H1 (cell line): ENCODE measurements at regions not wholly inside any gene's neighbourhood (a gene's known extent, or its start where the extent isn't known, plus 50 kb on each side); places are given as distances from the start of the nearest gene placed in this dataset.
A peak's percentile ranks its signal among the peaks of the same experiment; 100 is the strongest.

Experiments
- CTCF ChIA-PET: fragments of 300-600 bp; sonication (Branson Sonifier 250); formaldehyde crosslinking; loops from one replicate; lab custom pipeline; 2021; ENCODE audit not compliant: partially characterized antibody; lab: Charles Lee
- POLR2A ChIA-PET: fragments of 300-600 bp; sonication (Branson Sonifier 250); formaldehyde crosslinking; loops from one replicate; lab custom pipeline; 2021; ENCODE audit warnings: inconsistent platforms; ENCODE audit not compliant: partially characterized antibody; lab: Charles Lee
- DNase-seq, 2 experiments: peaks; one replicate each; pipeline versions ENCODE4 v3.0.0 to v3.0.0-alpha.2; 2010 to 2022; ENCODE audit warnings: low spot score in 2 of 2, low read depth in 1 of 2, mixed read lengths in 1 of 2
- FAIRE-seq: peaks from 2 replicates; lab custom pipeline; 2011; peaks lifted over from hg19 to GRCh38; lab: Jason Lieb, UNC
- H2AFZ ChIP-seq: 2 replicates; pipeline ENCODE4 v1.8.1; 2012; ENCODE audit warnings: low read length, inconsistent platforms
- H2AK5ac ChIP-seq: 2 replicates; pipeline ENCODE4 v1.6.1; 2013; ENCODE audit warnings: low read depth, low read length
- H2BK120ac ChIP-seq: replicated peaks from 2 replicates; pipeline ENCODE3; 2013; ENCODE audit warnings: low read depth, low read length, inconsistent platforms
- H2BK12ac ChIP-seq: 2 replicates; pipeline ENCODE4 v1.6.1; 2013; ENCODE audit warnings: low read depth, low read length
- H2BK15ac ChIP-seq: 2 replicates; pipeline ENCODE4 v1.6.1; 2013; ENCODE audit warnings: low read length
- H2BK20ac ChIP-seq: 2 replicates; pipeline ENCODE4 v1.6.1; 2013; ENCODE audit warnings: low read length
- H2BK5ac ChIP-seq: 2 replicates; pipeline ENCODE4 v1.6.1; 2013; ENCODE audit warnings: low read depth, low read length
- H3K14ac ChIP-seq: 2 replicates; pipeline ENCODE4 v1.6.1; 2013; ENCODE audit warnings: inconsistent platforms; ENCODE audit not compliant: insufficient read length
- H3K18ac ChIP-seq: 2 replicates; pipeline ENCODE4 v1.6.1; 2013; ENCODE audit warnings: low read length; ENCODE audit errors: extremely low read depth
- H3K23ac ChIP-seq: 2 replicates; pipeline ENCODE4 v1.6.1; 2013; ENCODE audit warnings: inconsistent platforms; ENCODE audit not compliant: insufficient read length
- H3K23me2 ChIP-seq: 2 replicates; pipeline ENCODE4 v1.6.1; 2013; ENCODE audit warnings: low read depth, low read length
- H3K27ac ChIP-seq: 2 replicates; pipeline ENCODE4 v1.6.1; 2011; ENCODE audit warnings: low read depth, low read length, inconsistent platforms
- H3K27me3 ChIP-seq, 4 experiments: replicated peaks in 1 of 4; 1 replicate in 1 of 4; 2 replicates in 3 of 4; pipeline versions ENCODE4 v1.6.1 to v1.8.1; 2011 to 2013; ENCODE audit warnings: low read length in 3 of 4, mild to moderate bottlenecking in 3 of 4, inconsistent platforms in 2 of 4, mixed read lengths in 2 of 4, moderate library complexity in 1 of 4; ENCODE audit not compliant: control insufficient read depth in 3 of 4, insufficient read depth in 3 of 4; ENCODE audit errors: extremely low read depth in 1 of 4
- H3K36me3 ChIP-seq, 4 experiments: 2 replicates each; pipeline versions ENCODE4 v1.6.1 to v1.8.1; 2011 to 2013; ENCODE audit warnings: mild to moderate bottlenecking in 4 of 4, low read length in 3 of 4, moderate library complexity in 2 of 4, control low read depth in 1 of 4, inconsistent platforms in 1 of 4; ENCODE audit not compliant: insufficient read depth in 4 of 4, control insufficient read depth in 2 of 4
- H3K4ac ChIP-seq: replicated peaks from 2 replicates; pipeline ENCODE3; 2013; ENCODE audit warnings: low read length, low read depth, mixed read lengths, inconsistent platforms; ENCODE audit not compliant: insufficient read length
- H3K4me1 ChIP-seq, 4 experiments: replicated peaks in 1 of 4; 1 replicate in 1 of 4; 2 replicates in 3 of 4; pipeline versions ENCODE4 v1.6.1 to v1.8.1; 2011 to 2013; ENCODE audit warnings: low read length in 3 of 4, inconsistent platforms in 2 of 4, mixed read lengths in 1 of 4; ENCODE audit not compliant: insufficient read depth in 4 of 4, control insufficient read depth in 3 of 4
- H3K4me2 ChIP-seq, 2 experiments: 2 replicates each; pipeline versions ENCODE4 v1.6.1 to v1.8.1; 2011 to 2013; ENCODE audit warnings: low read depth in 2 of 2, low read length in 2 of 2, control low read depth in 1 of 2, inconsistent platforms in 1 of 2, mild to moderate bottlenecking in 1 of 2; ENCODE audit not compliant: insufficient read depth in 1 of 2
- H3K4me3 ChIP-seq, 4 experiments: fragments of 200-600, 300-600 bp in 1 of 4; sonication (generic), shearing (Covaris generic), sonication (Bioruptor Twin) in 1 of 4; 2 replicates each; pipeline versions ENCODE4 v1.5.1 to v1.8.1; 2011 to 2016; ENCODE audit warnings: low read length in 4 of 4, low read depth in 3 of 4, control low read depth in 2 of 4, inconsistent platforms in 2 of 4, mild to moderate bottlenecking in 2 of 4, mixed read lengths in 1 of 4, moderate library complexity in 1 of 4; ENCODE audit not compliant: insufficient read depth in 2 of 4; ENCODE audit errors: extremely low read depth in 1 of 4
- H3K56ac ChIP-seq: replicated peaks from 2 replicates; pipeline ENCODE3; 2013; ENCODE audit warnings: low read depth, mild to moderate bottlenecking, mixed read lengths, low read length, inconsistent platforms; ENCODE audit not compliant: insufficient read length
- H3K79me1 ChIP-seq: 2 replicates; pipeline ENCODE4 v1.6.1; 2013; ENCODE audit warnings: low read depth, low read length, control low read depth
- H3K79me2 ChIP-seq, 2 experiments: 2 replicates each; pipeline versions ENCODE4 v1.6.1 to v1.8.1; 2012 to 2013; ENCODE audit warnings: low read length in 2 of 2, mild to moderate bottlenecking in 2 of 2, inconsistent platforms in 1 of 2; ENCODE audit not compliant: insufficient read depth in 2 of 2, control insufficient read depth in 1 of 2
- H3K9ac ChIP-seq, 4 experiments: replicated peaks in 1 of 4; 1 replicate in 1 of 4; 2 replicates in 3 of 4; pipeline versions ENCODE4 v1.6.1 to v1.8.1; 2011 to 2013; ENCODE audit warnings: low read depth in 3 of 4, low read length in 3 of 4, control low read depth in 2 of 4, mild to moderate bottlenecking in 2 of 4, moderate library complexity in 2 of 4, inconsistent platforms in 1 of 4; ENCODE audit errors: extremely low read depth in 1 of 4
- H3K9me3 ChIP-seq, 2 experiments: 2 replicates each; pipeline versions ENCODE4 v1.6.1 to v1.8.1; 2012 to 2013; ENCODE audit warnings: mild to moderate bottlenecking in 2 of 2, moderate library complexity in 2 of 2, control low read depth in 1 of 2, inconsistent platforms in 1 of 2, low read depth in 1 of 2, low read length in 1 of 2, mixed read lengths in 1 of 2; ENCODE audit not compliant: insufficient read depth in 2 of 2
- H4K20me1 ChIP-seq, 2 experiments: replicated peaks in 1 of 2; 2 replicates each; pipeline versions ENCODE3 to v1.8.1; 2011 to 2013; ENCODE audit warnings: inconsistent platforms in 2 of 2, low read length in 2 of 2, mild to moderate bottlenecking in 1 of 2; ENCODE audit not compliant: insufficient read depth in 2 of 2, control insufficient read depth in 1 of 2
- H4K5ac ChIP-seq: 2 replicates; pipeline ENCODE4 v1.6.1; 2013; ENCODE audit warnings: low read length, low read depth, mixed read lengths, inconsistent platforms; ENCODE audit not compliant: insufficient read length
- H4K8ac ChIP-seq: 2 replicates; pipeline ENCODE4 v1.8.0; 2013; ENCODE audit warnings: mild to moderate bottlenecking, moderate library complexity, low read length, inconsistent platforms; ENCODE audit not compliant: insufficient read depth; ENCODE audit errors: extremely low read depth
- H4K91ac ChIP-seq: replicated peaks from 2 replicates; pipeline ENCODE3; 2013; ENCODE audit warnings: low read length, mixed read lengths, inconsistent platforms; ENCODE audit not compliant: insufficient read length
- CTBP2 ChIP-seq: IDR thresholded peaks from 2 replicates; pipeline ENCODE4 v1.7.0; 2011; ENCODE audit warnings: borderline replicate concordance, mild to moderate bottlenecking, moderate library complexity, mixed read lengths, low read length; ENCODE audit not compliant: insufficient read depth, insufficient read length
- GABPA ChIP-seq: IDR thresholded peaks from 2 replicates; pipeline ENCODE4 v1.6.1; 2011; ENCODE audit warnings: mild to moderate bottlenecking, low read length, moderate library complexity, borderline replicate concordance; ENCODE audit not compliant: insufficient read depth
- JUN ChIP-seq: IDR thresholded peaks from 2 replicates; pipeline ENCODE4 v1.6.1; 2011; ENCODE audit warnings: low read depth, mild to moderate bottlenecking, improper control_type of control experiment, low read length
- RFX5 ChIP-seq: IDR thresholded peaks from 2 replicates; pipeline ENCODE4 v1.6.1; 2011; ENCODE audit warnings: low read depth, low read length, improper control_type of control experiment, borderline replicate concordance
- SIRT6 ChIP-seq: IDR thresholded peaks from one replicate; pipeline ENCODE4 v1.7.1; 2012; ENCODE audit warnings: low read length, inconsistent platforms
- TAF1 ChIP-seq: IDR thresholded peaks from 2 replicates; pipeline ENCODE4 v1.6.1; 2011; ENCODE audit warnings: mild to moderate bottlenecking, low read depth, low read length

- ChIA-PET CTCF (no interaction called here), POLR2A (no interaction called here)
- FAIRE-seq = no peak
- no peak overlapping the region for H3K9ac ChIP-seq
- no peak overlapping the region for H2BK5ac ChIP-seq
- H3K14ac ChIP-seq = no peak overlapping the region
- H3K27ac ChIP-seq = no peak overlapping the region
- H2BK12ac ChIP-seq = no peak overlapping the region
- no peak overlapping the region for H3K4me3 ChIP-seq
- H4K91ac ChIP-seq = no peak overlapping the region
- no peak overlapping the region for H3K4me2 ChIP-seq
- no peaks in the 10 kb centered on the region for H3K79me1 ChIP-seq
- no peak overlapping the region for H2AK5ac ChIP-seq
- no peak overlapping the region for H4K8ac ChIP-seq
- H3K36me3 ChIP-seq = no peaks in the 10 kb centered on the region
- H3K4ac ChIP-seq = no peak overlapping the region
- no peak for DNase-seq
- peak overlapping the region; percentile 35; the same call in 1 of the 2 replicates for H2BK20ac ChIP-seq
- TF ChIP-seq CTBP2 = no peak
- TF ChIP-seq TAF1 = no peak
- no peak for TF ChIP-seq SIRT6
- no peak for TF ChIP-seq GABPA
- no peak for TF ChIP-seq RFX5
- no peak for TF ChIP-seq JUN
- H3K18ac ChIP-seq = no peak overlapping the region
- no peaks in the 10 kb centered on the region for H3K23me2 ChIP-seq
- H3K56ac ChIP-seq = no peak overlapping the region
- H3K4me1 ChIP-seq = peaks cover 3 to 14% (median 6%) of the 10 kb centered on the region in 4 experiments; a peak in 3 of 7 replicates
- H3K79me2 ChIP-seq = no peaks in the 10 kb centered on the region
- no peaks in the 10 kb centered on the region for H3K9me3 ChIP-seq
- H3K23ac ChIP-seq = no peak overlapping the region
- H2BK15ac ChIP-seq = no peak overlapping the region
- no peaks in the 10 kb centered on the region for H4K20me1 ChIP-seq
- H2AFZ ChIP-seq = no peak overlapping the region
- H4K5ac ChIP-seq = no peak overlapping the region
- no peak overlapping the region for H2BK120ac ChIP-seq
- H3K27me3 ChIP-seq = no peaks in the 10 kb centered on the region
Measured at GRCh38 chr1:106986603-106987002, 69.9 kb upstream of the PRMT6 start.
